Activated B cell treated with CpG ODN at 0.5 μM for 24 hours (primary cell): ENCODE measurements at regions not wholly inside any gene's neighbourhood (a gene's known extent, or its start where the extent isn't known, plus 50 kb on each side); places are given as distances from the start of the nearest gene placed in this dataset.

ENCODE experiments used
- ATAC-seq: fragments of 200-7000 bp; cut with Tn5 transposase; one replicate; pipeline ENCODE4 v1.10.0; 2021; ENCODE audit warnings: low read depth, mild to moderate bottlenecking, moderate library complexity
- CTCF ChIA-PET: fragments of 350-600 bp; sonication (Branson Sonifier 250); formaldehyde crosslinking; loops from one replicate; lab custom pipeline; 2021; ENCODE audit warnings: antibody characterized with exemption; lab: Charles Lee
- POLR2A ChIA-PET: fragments of 350-600 bp; sonication (Branson Sonifier 250); formaldehyde crosslinking; loops from one replicate; lab custom pipeline; 2021; ENCODE audit warnings: antibody characterized with exemption; lab: Charles Lee
- DNase-seq: peaks from one replicate; pipeline ENCODE4 v3.0.0; 2022
- H3K27ac Mint-ChIP-seq: one replicate; pipeline ENCODE4 v1.8.0; 2020; ENCODE audit warnings: mixed read lengths
- H3K27me3 Mint-ChIP-seq: one replicate; pipeline ENCODE4 v1.8.0; 2021; ENCODE audit warnings: mixed read lengths
- H3K36me3 Mint-ChIP-seq: one replicate; pipeline ENCODE4 v1.8.0; 2021; ENCODE audit warnings: low read depth, mixed read lengths
- H3K4me1 Mint-ChIP-seq: one replicate; pipeline ENCODE4 v1.8.0; 2021; ENCODE audit warnings: mixed read lengths
- H3K4me3 Mint-ChIP-seq: one replicate; pipeline ENCODE4 v1.8.0; 2020; ENCODE audit warnings: mild to moderate bottlenecking, mixed read lengths
- H3K9me3 Mint-ChIP-seq: one replicate; pipeline ENCODE4 v1.8.0; 2020; ENCODE audit warnings: mixed read lengths
- CTCF ChIP-seq: fragments of 200-600 bp; IDR thresholded peaks from one replicate; pipeline ENCODE4 v1.8.0; 2022; ENCODE audit warnings: antibody characterized with exemption, mild to moderate bottlenecking
- intact Hi-C: fragments of 100-400 bp; cut with micrococcal nuclease; formaldehyde crosslinking; loops from one replicate; pipeline ENCODE4 v1.15.1; 2024

GRCh38 chr1:34619256-34619655 lies 135.6 kb upstream of the GJB5 start:
- ChIA-PET POLR2A (no interaction called here), CTCF (no interaction called here)
- ATAC-seq (no peak), DNase-seq (no peak)
- Mint-ChIP-seq H3K4me3 (no peak overlapping the region), H3K27ac (no peak overlapping the region), H3K27me3 (peaks cover 11% of the 10 kb centered on the region), H3K9me3 (no peaks in the 10 kb centered on the region), H3K4me1 (no peaks in the 10 kb centered on the region), H3K36me3 (no peaks in the 10 kb centered on the region)
- intact Hi-C loops: no loop called here
- TF ChIP-seq CTCF: no peak

GRCh38 chr1:34621916-34622315 lies 132.9 kb upstream of the GJB5 start:
- DNase-seq (no peak), ATAC-seq (no peak)
- intact Hi-C loops: no loop called here
- Mint-ChIP-seq H3K27ac (no peak overlapping the region), H3K27me3 (peaks cover 11% of the 10 kb centered on the region), H3K4me1 (no peaks in the 10 kb centered on the region), H3K36me3 (no peaks in the 10 kb centered on the region), H3K9me3 (no peaks in the 10 kb centered on the region), H3K4me3 (no peak overlapping the region)
- ChIA-PET POLR2A (no interaction called here), CTCF (no interaction called here)
- no peak for TF ChIP-seq CTCF

GRCh38 chr1:34625521-34626015 lies 129.3 kb upstream of the GJB5 start:
- no peak for DNase-seq
- peaks cover 7% of the 10 kb centered on the region for H3K27me3 Mint-ChIP-seq

GRCh38 chr1:34627465-34628240 lies 127.2 kb upstream of the GJB5 start:
- intact Hi-C loops: no loop called here
- Mint-ChIP-seq H3K36me3 (no peaks in the 10 kb centered on the region), H3K9me3 (no peaks in the 10 kb centered on the region), H3K27me3 (peaks cover 7% of the 10 kb centered on the region), H3K27ac (no peak overlapping the region), H3K4me3 (no peak overlapping the region), H3K4me1 (no peaks in the 10 kb centered on the region)
- ChIA-PET CTCF (no interaction called here), POLR2A (no interaction called here)
- TF ChIP-seq CTCF: no peak
- ATAC-seq (no peak), DNase-seq (no peak)

More at GRCh38 chr1:34625521-34626015, 129.3 kb upstream of the GJB5 start:
- intact Hi-C loops: no loop called here
- Mint-ChIP-seq H3K27ac (no peak overlapping the region), H3K4me3 (no peak overlapping the region), H3K9me3 (no peaks in the 10 kb centered on the region), H3K36me3 (no peaks in the 10 kb centered on the region), H3K4me1 (no peaks in the 10 kb centered on the region)
- ChIA-PET POLR2A (no interaction called here), CTCF (interaction anchor here (0.5 kb wide), 1 partner anchor 1013 kb away, joined by 3 read pairs; no protein-coding TSS in a partner anchor)
- no peak for ATAC-seq
- no peak for TF ChIP-seq CTCF

- H3K9me3 Mint-ChIP-seq: no peaks in the 10 kb centered on the region
- no peaks in the 10 kb centered on the region for H3K36me3 Mint-ChIP-seq
- no peaks in the 10 kb centered on the region for H3K4me1 Mint-ChIP-seq
- H3K27ac Mint-ChIP-seq: no peak overlapping the region
- no peak for TF ChIP-seq CTCF
- no peak for DNase-seq
- POLR2A ChIA-PET: no interaction called here
- peaks cover 4% of the 10 kb centered on the region for H3K27me3 Mint-ChIP-seq
- intact Hi-C loops: no loop called here
- CTCF ChIA-PET: no interaction called here
- ATAC-seq: no peak
- H3K4me3 Mint-ChIP-seq: no peak overlapping the region
Measured at GRCh38 chr1:34631126-34631525, 123.7 kb upstream of the GJB5 start.
